Effector memory CD4-positive, alpha-beta T cell (primary cell): ENCODE measurements at regions not wholly inside any gene's neighbourhood (a gene's known extent, or its start where the extent isn't known, plus 50 kb on each side); places are given as distances from the start of the nearest gene placed in this dataset.
"Not testable (repeated sequence)": the region's sequence is repeated elsewhere in the genome, so short reads cannot be mapped to it uniquely, and the experiment has no call there.

ENCODE experiments used
- DNase-seq, 3 donors: peaks; one replicate each; pipeline ENCODE4 v3.0.0-alpha.2; 2020
- H3K27ac ChIP-seq: 2 replicates; pipeline ENCODE4 v1.7.0; 2013; ENCODE audit warnings: mild to moderate bottlenecking, low read length, moderate library complexity; ENCODE audit not compliant: insufficient read depth, poor library complexity, severe bottlenecking
- H3K27me3 ChIP-seq: replicated peaks from 2 replicates; pipeline ENCODE4 v1.7.0; 2013; ENCODE audit warnings: mild to moderate bottlenecking, low read length; ENCODE audit not compliant: insufficient read depth, control insufficient read depth, poor library complexity, severe bottlenecking
- H3K36me3 ChIP-seq: 2 replicates; pipeline ENCODE4 v1.7.0; 2013; ENCODE audit warnings: mild to moderate bottlenecking, low read length, moderate library complexity; ENCODE audit not compliant: control insufficient read depth, insufficient read depth
- H3K4me1 ChIP-seq: 2 replicates; pipeline ENCODE4 v1.7.0; 2013; ENCODE audit warnings: low read length, mild to moderate bottlenecking; ENCODE audit not compliant: control insufficient read depth, insufficient read depth, poor library complexity, severe bottlenecking
- H3K4me3 ChIP-seq: 2 replicates; pipeline ENCODE4 v1.7.0; 2013; ENCODE audit warnings: low read length, low read depth, mild to moderate bottlenecking; ENCODE audit not compliant: insufficient read depth, poor library complexity, severe bottlenecking
- H3K9me3 ChIP-seq: 2 replicates; pipeline ENCODE4 v1.7.0; 2013; ENCODE audit warnings: mild to moderate bottlenecking, low read length, moderate library complexity; ENCODE audit not compliant: control insufficient read depth

- Histone ChIP-seq H3K4me1 (no peaks in the 10 kb centered on the region), H3K4me3 (no peak overlapping the region), H3K36me3 (no peaks in the 10 kb centered on the region), H3K9me3 (no peaks in the 10 kb centered on the region), H3K27ac (no peak overlapping the region), H3K27me3 (no peaks in the 10 kb centered on the region)
- no peak for DNase-seq
Measured at GRCh38 chr6:16933961-16934360, 167.9 kb upstream of the STMND1 start.

- Histone ChIP-seq H3K4me1 (no peaks in the 10 kb centered on the region), H3K9me3 (no peaks in the 10 kb centered on the region), H3K27me3 (no peaks in the 10 kb centered on the region), H3K36me3 (no peaks in the 10 kb centered on the region), H3K4me3 (no peak overlapping the region), H3K27ac (no peak overlapping the region)
- no peak for DNase-seq
Measured at GRCh38 chr6:16933532-16933931, 168.3 kb upstream of the STMND1 start.

DNA sequence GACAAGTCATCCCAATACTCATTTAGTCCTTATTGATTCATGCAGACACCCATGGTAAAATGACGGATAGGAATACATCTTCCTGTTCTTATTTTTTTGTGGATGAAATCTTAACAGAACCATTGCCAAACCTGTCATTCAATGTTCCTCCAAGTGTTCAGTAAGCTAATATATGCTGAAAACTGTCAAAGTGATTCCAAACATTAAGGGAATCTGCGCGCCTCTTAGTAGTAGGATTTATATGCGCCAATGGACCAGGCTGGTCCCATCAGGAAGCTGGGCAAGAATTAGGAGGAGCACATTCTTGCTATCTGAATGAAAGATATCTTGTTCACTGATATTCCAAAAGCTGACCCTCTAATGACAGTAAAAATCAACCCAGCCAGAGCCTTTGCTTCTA, 168.9 kb upstream of the STMND1 start:
- no peaks in the 10 kb centered on the region for H3K36me3 ChIP-seq
- H3K4me1 ChIP-seq = no peaks in the 10 kb centered on the region
- no peak overlapping the region for H3K27ac ChIP-seq
- no peak for DNase-seq
- H3K27me3 ChIP-seq = no peaks in the 10 kb centered on the region
- no peaks in the 10 kb centered on the region for H3K9me3 ChIP-seq
- no peak overlapping the region for H3K4me3 ChIP-seq

DNA sequence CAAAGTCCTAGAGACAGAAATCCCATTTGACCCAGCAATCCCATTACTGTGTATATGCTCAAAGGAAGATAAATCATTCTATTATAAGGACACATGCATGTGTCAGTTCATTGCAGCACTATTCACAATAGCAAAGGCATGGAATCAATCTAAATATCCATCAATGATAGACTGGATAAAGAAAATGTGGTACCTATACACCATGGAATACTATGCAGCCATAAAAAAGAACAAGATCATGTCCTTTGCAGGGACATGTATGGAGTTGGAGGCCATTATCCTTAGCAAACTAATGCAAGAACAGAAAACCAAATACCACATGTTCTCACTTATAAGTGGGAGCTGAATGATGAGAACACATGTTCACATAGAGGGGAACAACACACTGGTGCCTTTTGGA, 169.8 kb upstream of the ATXN1 start:
- not testable (repeated sequence) for H3K9me3 ChIP-seq, H3K27ac ChIP-seq, H3K36me3 ChIP-seq, H3K4me3 ChIP-seq, DNase-seq, H3K27me3 ChIP-seq, H3K4me1 ChIP-seq

DNA sequence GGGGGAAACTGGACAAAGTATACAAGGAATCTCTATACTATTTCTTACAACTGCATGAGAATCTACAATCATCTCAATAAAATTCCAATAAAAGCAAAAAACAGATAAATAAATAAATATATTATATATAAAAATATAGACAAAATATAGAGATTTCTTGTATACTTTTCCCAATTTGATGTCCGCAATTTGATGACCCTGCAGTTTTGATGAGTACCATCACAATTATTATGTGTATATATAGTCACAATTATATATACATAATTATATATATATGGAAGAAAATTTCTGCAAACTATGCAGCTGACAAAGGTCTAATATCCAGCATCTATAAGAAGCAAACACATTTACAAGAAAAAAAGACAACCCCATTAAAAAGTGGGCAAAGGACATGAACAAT, 169.2 kb upstream of the ATXN1 start:
- Histone ChIP-seq H3K36me3 (no peaks in the 10 kb centered on the region), H3K4me1 (no peaks in the 10 kb centered on the region), H3K27ac (no peak overlapping the region), H3K27me3 (no peaks in the 10 kb centered on the region), H3K4me3 (no peak overlapping the region), H3K9me3 (no peaks in the 10 kb centered on the region)
- DNase-seq = no peak

- Histone ChIP-seq H3K27ac (no peak overlapping the region), H3K36me3 (no peaks in the 10 kb centered on the region), H3K4me1 (no peaks in the 10 kb centered on the region), H3K27me3 (no peaks in the 10 kb centered on the region), H3K9me3 (no peaks in the 10 kb centered on the region), H3K4me3 (no peak overlapping the region)
- no peak for DNase-seq
Measured at GRCh38 chr6:16929809-16930208, 168.5 kb upstream of the ATXN1 start.

DNA sequence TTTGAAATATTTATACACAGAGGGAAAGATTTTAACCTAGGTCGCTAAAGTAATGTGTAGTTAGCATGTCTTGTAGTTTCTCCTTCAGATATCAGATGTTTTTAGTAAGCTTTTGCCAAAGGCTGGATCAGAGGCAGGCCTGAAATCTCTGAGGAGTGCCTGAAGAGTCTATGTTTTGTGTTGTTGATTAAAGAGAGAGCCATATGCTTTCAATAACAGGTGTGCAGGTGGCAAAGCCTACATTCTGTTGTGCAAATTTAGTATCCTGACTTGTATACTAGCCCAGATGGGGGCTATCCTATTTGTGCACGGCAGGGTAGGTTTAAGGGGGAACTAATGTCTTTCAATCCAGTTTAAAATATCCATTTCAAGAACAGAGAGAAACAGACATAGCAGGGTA, 167.1 kb upstream of the ATXN1 start:
- no peak overlapping the region for H3K27ac ChIP-seq
- H3K4me3 ChIP-seq = no peak overlapping the region
- H3K4me1 ChIP-seq = no peaks in the 10 kb centered on the region
- DNase-seq = no peak
- no peaks in the 10 kb centered on the region for H3K36me3 ChIP-seq
- no peaks in the 10 kb centered on the region for H3K27me3 ChIP-seq
- H3K9me3 ChIP-seq = no peaks in the 10 kb centered on the region

DNA sequence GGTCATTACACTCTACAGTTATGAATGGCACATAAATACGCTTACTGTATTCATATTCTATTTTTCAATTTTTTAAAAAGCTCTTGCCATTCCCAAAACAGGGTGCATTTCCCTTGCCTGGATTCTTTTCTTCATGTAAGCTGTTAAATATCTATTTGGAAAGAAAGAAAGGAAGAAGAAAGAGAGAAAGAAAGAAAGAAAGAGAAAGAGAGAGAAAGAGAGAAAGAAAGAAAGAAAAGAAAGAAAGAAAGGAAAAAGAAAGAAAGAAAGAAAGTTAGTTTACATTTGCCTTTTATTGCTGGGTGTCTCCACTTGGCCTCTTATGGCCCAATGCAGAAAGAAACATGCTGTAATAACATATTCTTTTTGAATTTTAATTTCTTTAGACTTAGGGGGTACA, 165.9 kb upstream of the ATXN1 start:
- Histone ChIP-seq H3K36me3 (no peaks in the 10 kb centered on the region), H3K27ac (no peak overlapping the region), H3K4me1 (no peaks in the 10 kb centered on the region), H3K9me3 (no peaks in the 10 kb centered on the region), H3K27me3 (no peaks in the 10 kb centered on the region), H3K4me3 (no peak overlapping the region)
- no peak for DNase-seq

DNA sequence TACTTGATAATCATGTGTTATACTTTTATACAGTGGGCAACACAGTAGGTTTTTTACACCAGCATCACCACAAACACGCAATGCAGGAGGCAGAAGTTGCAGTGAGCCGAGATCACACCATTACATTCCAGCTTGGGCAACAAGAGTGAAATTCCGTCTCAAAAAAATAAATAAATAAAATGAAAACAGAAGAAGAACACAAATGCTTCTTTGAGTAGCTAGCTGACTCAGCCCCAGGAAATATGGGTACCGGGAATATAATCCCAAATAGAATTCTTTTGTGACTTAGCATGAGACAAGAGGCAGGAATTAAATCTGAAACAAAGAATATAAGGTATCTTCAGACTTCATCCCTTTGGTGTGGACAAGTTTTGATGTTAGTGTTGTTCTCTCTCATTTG, 164.2 kb upstream of the ATXN1 start:
- no peaks in the 10 kb centered on the region for H3K9me3 ChIP-seq
- no peaks in the 10 kb centered on the region for H3K4me1 ChIP-seq
- no peak overlapping the region for H3K4me3 ChIP-seq
- no peak for DNase-seq
- no peaks in the 10 kb centered on the region for H3K36me3 ChIP-seq
- H3K27me3 ChIP-seq = no peaks in the 10 kb centered on the region
- H3K27ac ChIP-seq = no peak overlapping the region

DNA sequence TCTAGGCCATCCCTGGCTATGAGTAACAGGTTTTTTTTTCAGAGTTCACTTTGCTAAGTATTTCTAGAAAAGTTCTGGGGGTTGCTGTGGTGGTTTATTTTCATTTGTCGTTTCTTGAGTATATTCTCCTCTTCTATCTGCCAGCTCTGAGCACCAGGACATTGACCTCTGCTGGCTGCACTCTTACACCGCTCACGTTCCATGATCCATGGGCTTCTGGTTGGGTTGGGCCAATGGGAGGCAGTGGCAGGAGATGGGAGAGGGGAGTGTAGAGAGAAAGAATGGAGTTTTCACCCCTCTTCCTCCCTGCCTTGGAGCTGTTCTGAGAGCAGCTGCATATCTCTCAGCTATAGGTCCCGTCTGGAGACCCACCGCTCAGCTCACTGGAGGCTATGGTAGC, 161.0 kb upstream of the ATXN1 start:
- no peak for DNase-seq

More for the DNA sequence above, 161.0 kb upstream of the ATXN1 start:
- Histone ChIP-seq H3K4me3 (no peak overlapping the region), H3K36me3 (no peaks in the 10 kb centered on the region), H3K27me3 (no peaks in the 10 kb centered on the region), H3K27ac (no peak overlapping the region), H3K4me1 (no peaks in the 10 kb centered on the region), H3K9me3 (no peaks in the 10 kb centered on the region)
